Left lung (tissue), 4 donors: ENCODE measurements at regions not wholly inside any gene's neighbourhood (a gene's known extent, or its start where the extent isn't known, plus 50 kb on each side); places are given as distances from the start of the nearest gene placed in this dataset.

Source experiments
- ATAC-seq: fragments of 200-7000 bp; cut with Tn5 transposase; one replicate; pipeline ENCODE4 v1.9.1; 2020; ENCODE audit warnings: moderate library complexity
- DNase-seq, 4 donors: peaks; one replicate each; pipeline ENCODE4 v3.0.0-alpha.2; 2013 to 2020
- H3K27ac ChIP-seq, 2 donors: fragments of 200-600 bp; sonication (generic) in 1 of 2; one replicate each; pipeline versions ENCODE4 v1.5.0 to v1.8.0; 2020 to 2021
- H3K27me3 ChIP-seq, 2 donors: fragments of 200-600 bp; sonication (generic) in 1 of 2; one replicate each; pipeline versions ENCODE4 v1.5.0 to v1.8.0; 2020 to 2021
- H3K36me3 ChIP-seq, 2 donors: fragments of 200-600 bp; sonication (generic) in 1 of 2; one replicate each; pipeline versions ENCODE4 v1.5.0 to v1.8.0; 2020 to 2021
- H3K4me1 ChIP-seq, 2 donors: fragments of 200-600 bp; one replicate each; pipeline ENCODE4 v1.8.0; 2021
- H3K4me3 ChIP-seq, 2 donors: fragments of 200-600 bp; sonication (generic) in 1 of 2; one replicate each; pipeline versions ENCODE4 v1.5.0 to v1.8.0; 2020 to 2021; ENCODE audit warnings: mild to moderate bottlenecking in 1 of 2
- H3K9me3 ChIP-seq, 2 donors: fragments of 200-600 bp; sonication (generic) in 1 of 2; one replicate each; pipeline versions ENCODE4 v1.5.0 to v1.8.0; 2020 to 2021
- CTCF ChIP-seq, 2 donors: fragments of 200-600 bp; sonication (generic) in 1 of 2; IDR thresholded peaks; one replicate each; pipeline versions ENCODE4 v1.5.0 to v1.8.0; 2021; ENCODE audit warnings: antibody characterized with exemption in 2 of 2
- intact Hi-C, 2 donors: fragments of 100-400 bp; cut with DNase I; formaldehyde crosslinking; loops; one replicate each; pipeline versions ENCODE4 v1.11.2 to v1.14.2; 2022
- donor health status: DM: no; HTN: yes; CAD: no.
- donor health status: DM: no; HTN: no; CAD: no.

GRCh38 chr4:3385711-3386420 is 55.9 kb upstream of the HGFAC start:
- no peak for TF ChIP-seq CTCF (IDR thresholded peaks at IDR 0.05)
- no peaks in the 10 kb centered on the region for H3K36me3 ChIP-seq
- peaks cover 0 to 1% of the 10 kb centered on the region in 2 donors for H3K9me3 ChIP-seq
- H3K4me1 ChIP-seq, result peaks cover 0 to 64% of the 10 kb centered on the region in 2 donors
- DNase-seq (peak in 1 of 4 donors; percentile 76), ATAC-seq (peak; percentile 1)
- intact Hi-C loops, result no loop called here
- H3K27ac ChIP-seq, result peak overlapping the region; percentile 81 to 86
- H3K4me3 ChIP-seq, result peak overlapping the region in 1 of 2 donors; percentile 31
- no peaks in the 10 kb centered on the region for H3K27me3 ChIP-seq

- Histone ChIP-seq H3K4me1 (peaks cover 0 to 64% of the 10 kb centered on the region in 2 donors), H3K27me3 (no peaks in the 10 kb centered on the region), H3K27ac (peak overlapping the region; percentile 81 to 86), H3K4me3 (no peak overlapping the region), H3K9me3 (no peaks in the 10 kb centered on the region), H3K36me3 (no peaks in the 10 kb centered on the region)
- no peak for TF ChIP-seq CTCF (IDR thresholded peaks at IDR 0.05)
- no peak for DNase-seq
- ATAC-seq, result no peak
- intact Hi-C loops, result no loop called here
Measured at GRCh38 chr4:3386526-3386925, 55.2 kb upstream of the HGFAC start.

GRCh38 chr4:3387154-3387942 is 54.4 kb upstream of the HGFAC start:
- H3K4me3 ChIP-seq, result peak overlapping the region in 1 of 2 donors; percentile 19
- no peak for TF ChIP-seq CTCF (IDR thresholded peaks at IDR 0.05)
- ATAC-seq (no peak), DNase-seq (peak in 1 of 4 donors; percentile 59)
- H3K36me3 ChIP-seq, result no peaks in the 10 kb centered on the region
- H3K9me3 ChIP-seq, result no peaks in the 10 kb centered on the region
- peaks cover 0 to 64% of the 10 kb centered on the region in 2 donors for H3K4me1 ChIP-seq
- H3K27me3 ChIP-seq, result no peaks in the 10 kb centered on the region
- intact Hi-C loops, result no loop called here
- H3K27ac ChIP-seq, result peak overlapping the region; percentile 84 to 86

- peaks cover 0 to 64% of the 10 kb centered on the region in 2 donors for H3K4me1 ChIP-seq
- DNase-seq, result peak; percentile 54 to 92 (median 80)
- ATAC-seq, result peak; percentile 80
Measured at GRCh38 chr4:3387943-3388361, 53.8 kb upstream of the HGFAC start.

More at GRCh38 chr4:3387943-3388361, 53.8 kb upstream of the HGFAC start:
- H3K9me3 ChIP-seq, result no peaks in the 10 kb centered on the region
- H3K4me3 ChIP-seq, result peak overlapping the region in 1 of 2 donors; percentile 19
- no peak for TF ChIP-seq CTCF (IDR thresholded peaks at IDR 0.05)
- no peaks in the 10 kb centered on the region for H3K36me3 ChIP-seq
- intact Hi-C loops, result no loop called here
- H3K27ac ChIP-seq, result peak overlapping the region; percentile 84 to 86
- no peaks in the 10 kb centered on the region for H3K27me3 ChIP-seq
